ENCODE measurements at regions not wholly inside any gene's neighbourhood (a gene's known extent, or its start where the extent isn't known, plus 50 kb on each side); places are given as distances from the start of the nearest gene placed in this dataset.

- no peaks in the 10 kb centered on the region for H4K20me1 ChIP-seq (ENCODE audit: insufficient read depth)
- ChIA-PET CTCF (no interaction called here), POLR2A (no interaction called here), RAD21 (ENCODE audit: low non-redundant PET in 1 of 2, low total read pairs in 2 of 2, uncharacterized antibody in 2 of 2, unreplicated experiment in 2 of 2) (no interaction called here)
- DNase-seq (ENCODE audit: low read depth, low spot score) (no peak), ATAC-seq (no peak)
- H3K79me2 ChIP-seq (ENCODE audit: insufficient read depth, low read length): no peaks in the 10 kb centered on the region
- H3K27ac ChIP-seq (ENCODE audit: low read depth, low read length): no peak overlapping the region
- no peaks in the 10 kb centered on the region for H3K9me2 ChIP-seq (ENCODE audit: insufficient read depth)
- no peaks in the 10 kb centered on the region for H3K4me1 ChIP-seq (ENCODE audit: control insufficient read depth in 1 of 2, insufficient read depth in 2 of 2, low read length in 2 of 2)
- H3K4me2 ChIP-seq (ENCODE audit: low read length): no peak overlapping the region
- H3K4me3 ChIP-seq (replicated peaks in 1 of 2; ENCODE audit: low read depth in 1 of 2, low read length in 2 of 2): no peak overlapping the region
- H2AFZ ChIP-seq (ENCODE audit: low read depth, low read length, poor library complexity, severe bottlenecking): no peak overlapping the region
- H3K9ac ChIP-seq (ENCODE audit: low read length): no peak overlapping the region
- TF ChIP-seq SIN3A (IDR thresholded peaks at IDR 0.05; ENCODE audit: low read depth): no peak
- TF ChIP-seq CBX3 (IDR thresholded peaks at IDR 0.05; ENCODE audit: low read depth): no peak
- no peak for TF ChIP-seq SRF (IDR thresholded peaks at IDR 0.05; ENCODE audit: low read depth)
- TF ChIP-seq POLR2AphosphoS5 (IDR thresholded peaks at IDR 0.05; ENCODE audit: low read depth, low read length): no peak
- TF ChIP-seq EGR1 (IDR thresholded peaks at IDR 0.05; ENCODE audit: low read depth): no peak
- TF ChIP-seq, protein P1, sequence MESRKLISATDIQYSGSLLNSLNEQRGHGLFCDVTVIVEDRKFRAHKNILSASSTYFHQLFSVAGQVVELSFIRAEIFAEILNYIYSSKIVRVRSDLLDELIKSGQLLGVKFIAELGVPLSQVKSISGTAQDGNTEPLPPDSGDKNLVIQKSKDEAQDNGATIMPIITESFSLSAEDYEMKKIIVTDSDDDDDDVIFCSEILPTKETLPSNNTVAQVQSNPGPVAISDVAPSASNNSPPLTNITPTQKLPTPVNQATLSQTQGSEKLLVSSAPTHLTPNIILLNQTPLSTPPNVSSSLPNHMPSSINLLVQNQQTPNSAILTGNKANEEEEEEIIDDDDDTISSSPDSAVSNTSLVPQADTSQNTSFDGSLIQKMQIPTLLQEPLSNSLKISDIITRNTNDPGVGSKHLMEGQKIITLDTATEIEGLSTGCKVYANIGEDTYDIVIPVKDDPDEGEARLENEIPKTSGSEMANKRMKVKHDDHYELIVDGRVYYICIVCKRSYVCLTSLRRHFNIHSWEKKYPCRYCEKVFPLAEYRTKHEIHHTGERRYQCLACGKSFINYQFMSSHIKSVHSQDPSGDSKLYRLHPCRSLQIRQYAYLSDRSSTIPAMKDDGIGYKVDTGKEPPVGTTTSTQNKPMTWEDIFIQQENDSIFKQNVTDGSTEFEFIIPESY (IDR thresholded peaks at IDR 0.05; ENCODE audit: extremely low read depth, insufficient replicate concordance, low read length): no peak
- no peak for TF ChIP-seq POLR2A (IDR thresholded peaks at IDR 0.05; ENCODE audit: borderline replicate concordance, extremely low read depth, insufficient read depth, insufficient read length)
- no peak for TF ChIP-seq EZH2 (IDR thresholded peaks at IDR 0.05)
- TF ChIP-seq CEBPB (IDR thresholded peaks at IDR 0.05; ENCODE audit: low read depth): no peak
- TF ChIP-seq FOSL1 (IDR thresholded peaks at IDR 0.05; ENCODE audit: low read depth): no peak
- no peak for TF ChIP-seq ELF1 (IDR thresholded peaks at IDR 0.05; ENCODE audit: borderline replicate concordance, low read depth)
- TF ChIP-seq EZH2phosphoT487 (IDR thresholded peaks at IDR 0.05; ENCODE audit: borderline replicate concordance): no peak
- no peak for TF ChIP-seq CTCF (IDR thresholded peaks at IDR 0.05 in 2 of 3, conservative IDR thresholded peaks at IDR 0.05 in 1 of 3; ENCODE audit: borderline replicate concordance in 1 of 3, insufficient read depth in 1 of 3, low read depth in 2 of 3, low read length in 2 of 3)
- no peaks in the 10 kb centered on the region for H3K9me3 ChIP-seq (ENCODE audit: control insufficient read depth in 1 of 2, insufficient read depth in 1 of 2, low read depth in 1 of 2, low read length in 2 of 2)
- intact Hi-C loops (cut with micrococcal nuclease): no loop called here
- H3K27me3 ChIP-seq (ENCODE audit: insufficient read depth, low read length): no peaks in the 10 kb centered on the region
- no TSS peak for BruUV-seq (replicated peaks)
- H3K36me3 ChIP-seq (ENCODE audit: control insufficient read depth in 1 of 2, insufficient read depth in 2 of 2, low read length in 2 of 2): no peaks in the 10 kb centered on the region
Observed at GRCh38 chr4:13312264-13312663, 171.9 kb downstream of the RAB28 start.
